BE2C (cell line): ENCODE measurements at regions not wholly inside any gene's neighbourhood (a gene's known extent, or its start where the extent isn't known, plus 50 kb on each side); places are given as distances from the start of the nearest gene placed in this dataset.

Experiments used
- DNase-seq: peaks from one replicate; pipeline ENCODE4 v3.0.0-alpha.2; 2020
- H3K27me3 ChIP-seq: fragments of 250-450 bp; sonication (Bioruptor Pico); 2 replicates; pipeline ENCODE4 v1.5.1; 2020; ENCODE audit warnings: mild to moderate bottlenecking
- H3K36me3 ChIP-seq: fragments of 250-450 bp; sonication (Bioruptor Pico); 2 replicates; pipeline ENCODE4 v1.5.1; 2020; ENCODE audit warnings: mild to moderate bottlenecking
- H3K4me1 ChIP-seq: fragments of 250-450 bp; sonication (Bioruptor Pico); 2 replicates; pipeline ENCODE4 v1.5.1; 2020
- H3K4me3 ChIP-seq: 2 replicates; pipeline ENCODE4 v1.5.1; 2011; ENCODE audit warnings: low read depth, low read length
- H3K9me3 ChIP-seq: fragments of 250-450 bp; sonication (Bioruptor Pico); 2 replicates; pipeline ENCODE4 v1.5.1; 2020
- TF ChIP-seq, protein P1 (sequence below): IDR thresholded peaks from 2 replicates; pipeline ENCODE4 v1.5.1; 2012; ENCODE audit warnings: mild to moderate bottlenecking, low read depth, low read length

GRCh38 chr12:24153079-24153478 is 203.6 kb upstream of the SOX5 start:
- DNase-seq = no peak
- TF ChIP-seq, protein P1, sequence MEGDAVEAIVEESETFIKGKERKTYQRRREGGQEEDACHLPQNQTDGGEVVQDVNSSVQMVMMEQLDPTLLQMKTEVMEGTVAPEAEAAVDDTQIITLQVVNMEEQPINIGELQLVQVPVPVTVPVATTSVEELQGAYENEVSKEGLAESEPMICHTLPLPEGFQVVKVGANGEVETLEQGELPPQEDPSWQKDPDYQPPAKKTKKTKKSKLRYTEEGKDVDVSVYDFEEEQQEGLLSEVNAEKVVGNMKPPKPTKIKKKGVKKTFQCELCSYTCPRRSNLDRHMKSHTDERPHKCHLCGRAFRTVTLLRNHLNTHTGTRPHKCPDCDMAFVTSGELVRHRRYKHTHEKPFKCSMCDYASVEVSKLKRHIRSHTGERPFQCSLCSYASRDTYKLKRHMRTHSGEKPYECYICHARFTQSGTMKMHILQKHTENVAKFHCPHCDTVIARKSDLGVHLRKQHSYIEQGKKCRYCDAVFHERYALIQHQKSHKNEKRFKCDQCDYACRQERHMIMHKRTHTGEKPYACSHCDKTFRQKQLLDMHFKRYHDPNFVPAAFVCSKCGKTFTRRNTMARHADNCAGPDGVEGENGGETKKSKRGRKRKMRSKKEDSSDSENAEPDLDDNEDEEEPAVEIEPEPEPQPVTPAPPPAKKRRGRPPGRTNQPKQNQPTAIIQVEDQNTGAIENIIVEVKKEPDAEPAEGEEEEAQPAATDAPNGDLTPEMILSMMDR = no peak
- H3K36me3 ChIP-seq = no peaks in the 10 kb centered on the region

GRCh38 chr12:24152270-24152669 is 202.8 kb upstream of the SOX5 start:
- no peak for DNase-seq
- Histone ChIP-seq H3K36me3 (no peaks in the 10 kb centered on the region), H3K4me3 (no peak overlapping the region), H3K9me3 (no peaks in the 10 kb centered on the region), H3K27me3 (no peaks in the 10 kb centered on the region), H3K4me1 (no peaks in the 10 kb centered on the region; the same call in 1 of the 2 replicates)
- TF ChIP-seq, protein P1 = no peak

More at GRCh38 chr12:24153079-24153478, 203.6 kb upstream of the SOX5 start:
- H3K9me3 ChIP-seq = no peaks in the 10 kb centered on the region
- H3K27me3 ChIP-seq = no peaks in the 10 kb centered on the region
- H3K4me1 ChIP-seq = no peaks in the 10 kb centered on the region; the same call in 1 of the 2 replicates
- no peak overlapping the region for H3K4me3 ChIP-seq

- TF ChIP-seq, protein P1 = no peak
- no peak for DNase-seq
- H3K4me3 ChIP-seq = no peak overlapping the region
- no peaks in the 10 kb centered on the region for H3K36me3 ChIP-seq
- H3K9me3 ChIP-seq = no peaks in the 10 kb centered on the region
- no peaks in the 10 kb centered on the region for H3K4me1 ChIP-seq
- H3K27me3 ChIP-seq = no peaks in the 10 kb centered on the region
These were observed 194.5 kb upstream of the SOX5 start for GRCh38 chr12:24143928-24144327.

DNA sequence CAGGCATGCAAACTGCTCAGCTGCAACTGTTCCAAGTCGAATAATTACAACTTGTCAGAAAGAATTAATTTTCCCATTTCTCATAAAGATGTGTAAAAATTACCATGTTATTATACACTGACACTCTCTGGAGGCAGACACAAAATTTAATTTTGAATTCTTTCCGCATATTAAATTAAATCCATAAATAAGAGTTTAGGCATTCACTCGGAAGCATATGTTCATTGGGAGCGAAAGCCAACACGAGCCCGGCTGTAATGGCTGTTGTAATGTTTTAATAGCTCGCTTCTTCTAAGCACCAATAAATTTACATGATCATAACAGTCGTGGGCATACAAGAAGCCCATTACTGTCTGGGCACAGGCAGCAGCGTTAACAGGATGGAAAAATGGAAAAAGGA is 189.6 kb upstream of the SOX5 start:
- Histone ChIP-seq H3K27me3 (no peaks in the 10 kb centered on the region), H3K4me3 (no peak overlapping the region), H3K4me1 (no peaks in the 10 kb centered on the region), H3K36me3 (no peaks in the 10 kb centered on the region), H3K9me3 (no peaks in the 10 kb centered on the region)
- TF ChIP-seq, protein P1 = no peak
- DNase-seq = no peak

DNA sequence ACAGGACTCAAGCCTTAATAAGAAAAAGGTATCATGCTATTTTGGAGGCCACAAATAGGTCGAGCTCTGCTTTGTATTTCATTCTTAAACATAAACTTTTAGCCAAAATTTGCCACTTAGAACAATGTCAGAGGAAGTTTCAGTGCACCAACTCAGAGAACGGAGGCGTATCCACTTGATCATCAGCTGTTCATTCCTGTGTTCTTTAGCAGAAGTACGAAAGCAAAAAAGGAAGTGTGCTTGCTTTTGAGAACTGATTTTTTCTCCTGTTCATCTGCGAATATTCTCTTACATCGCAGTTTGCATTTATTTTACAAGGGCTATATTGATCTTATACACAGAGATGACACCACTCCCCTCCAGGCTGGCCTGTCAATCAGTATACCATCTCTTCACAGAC is 188.6 kb upstream of the SOX5 start:
- no peaks in the 10 kb centered on the region for H3K9me3 ChIP-seq
- no peaks in the 10 kb centered on the region for H3K36me3 ChIP-seq
- H3K27me3 ChIP-seq = no peaks in the 10 kb centered on the region
- TF ChIP-seq, protein P1 = no peak
- H3K4me3 ChIP-seq = no peak overlapping the region
- no peak for DNase-seq
- H3K4me1 ChIP-seq = no peaks in the 10 kb centered on the region

DNA sequence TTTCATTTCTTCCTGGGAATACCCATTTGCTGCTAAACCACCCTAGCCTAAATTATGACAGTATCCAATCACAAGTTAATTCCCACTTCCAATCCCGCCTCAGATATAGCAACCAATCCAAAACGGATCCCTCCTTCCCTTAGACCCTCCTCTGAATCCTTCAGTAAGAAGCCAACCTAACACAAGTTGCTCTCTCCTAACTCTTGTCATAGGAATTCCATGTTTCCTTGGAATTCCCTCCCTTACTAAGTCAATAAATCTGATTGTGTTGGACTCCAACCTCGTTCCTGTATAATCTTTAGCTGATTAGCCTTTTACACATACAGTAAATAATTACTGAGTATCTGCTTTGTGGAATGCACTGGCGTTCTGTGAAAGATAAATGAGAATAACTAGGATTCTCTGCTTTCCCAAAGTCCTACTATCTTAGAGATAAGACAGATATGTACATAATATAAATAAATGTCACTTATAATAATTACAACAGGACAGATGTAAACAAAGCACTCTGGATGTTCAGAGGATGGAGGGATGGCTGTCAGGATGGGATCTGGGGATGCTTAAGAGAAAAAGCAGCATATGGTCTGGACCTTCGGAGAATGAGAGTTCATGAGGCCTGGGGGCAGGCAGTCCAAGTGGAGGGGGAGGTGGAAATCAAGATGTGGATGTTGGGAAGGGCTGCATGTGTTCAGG is 185.8 kb upstream of the SOX5 start:
- Histone ChIP-seq H3K27me3 (no peaks in the 10 kb centered on the region), H3K4me1 (no peaks in the 10 kb centered on the region), H3K36me3 (no peaks in the 10 kb centered on the region), H3K9me3 (no peaks in the 10 kb centered on the region), H3K4me3 (no peak overlapping the region)
- TF ChIP-seq, protein P1 = no peak
- DNase-seq = peak; percentile 11
